Chondrocyte (in vitro differentiated cells): ENCODE measurements at regions not wholly inside any gene's neighbourhood (a gene's known extent, or its start where the extent isn't known, plus 50 kb on each side); places are given as distances from the start of the nearest gene placed in this dataset.
"Not testable (repeated sequence)": the region's sequence is repeated elsewhere in the genome, so short reads cannot be mapped to it uniquely, and the experiment has no call there.

Source experiments
- DNase-seq: peaks from one replicate; pipeline ENCODE4 v3.0.0; 2021; ENCODE audit warnings: mixed read lengths, low spot score
- H3K27ac Mint-ChIP-seq: one replicate; pipeline ENCODE4 v1.8.0; 2021; ENCODE audit warnings: mild to moderate bottlenecking, moderate library complexity, mixed read lengths; ENCODE audit not compliant: unreplicated experiment
- H3K27me3 Mint-ChIP-seq: 2 replicates; pipeline ENCODE4 v1.8.0; 2021; ENCODE audit warnings: low read depth, mixed read lengths
- H3K36me3 Mint-ChIP-seq: 2 replicates; pipeline ENCODE4 v1.8.0; 2021; ENCODE audit warnings: low read depth, mixed read lengths
- H3K4me1 Mint-ChIP-seq: 2 replicates; pipeline ENCODE4 v1.8.0; 2021; ENCODE audit warnings: low read depth, mild to moderate bottlenecking, mixed read lengths
- H3K4me3 Mint-ChIP-seq: one replicate; pipeline ENCODE4 v1.8.0; 2021; ENCODE audit warnings: mild to moderate bottlenecking, moderate library complexity, mixed read lengths; ENCODE audit not compliant: unreplicated experiment
- H3K9me3 Mint-ChIP-seq: 2 replicates; pipeline ENCODE4 v1.8.0; 2021; ENCODE audit warnings: low read depth, mixed read lengths
- TF ChIP-seq, protein P1 (sequence below): fragments of 200-600 bp; sonication (generic); IDR thresholded peaks from 2 replicates; pipeline ENCODE4 v1.5.0; 2021; ENCODE audit warnings: antibody characterized with exemption, mild to moderate bottlenecking, moderate library complexity

DNA sequence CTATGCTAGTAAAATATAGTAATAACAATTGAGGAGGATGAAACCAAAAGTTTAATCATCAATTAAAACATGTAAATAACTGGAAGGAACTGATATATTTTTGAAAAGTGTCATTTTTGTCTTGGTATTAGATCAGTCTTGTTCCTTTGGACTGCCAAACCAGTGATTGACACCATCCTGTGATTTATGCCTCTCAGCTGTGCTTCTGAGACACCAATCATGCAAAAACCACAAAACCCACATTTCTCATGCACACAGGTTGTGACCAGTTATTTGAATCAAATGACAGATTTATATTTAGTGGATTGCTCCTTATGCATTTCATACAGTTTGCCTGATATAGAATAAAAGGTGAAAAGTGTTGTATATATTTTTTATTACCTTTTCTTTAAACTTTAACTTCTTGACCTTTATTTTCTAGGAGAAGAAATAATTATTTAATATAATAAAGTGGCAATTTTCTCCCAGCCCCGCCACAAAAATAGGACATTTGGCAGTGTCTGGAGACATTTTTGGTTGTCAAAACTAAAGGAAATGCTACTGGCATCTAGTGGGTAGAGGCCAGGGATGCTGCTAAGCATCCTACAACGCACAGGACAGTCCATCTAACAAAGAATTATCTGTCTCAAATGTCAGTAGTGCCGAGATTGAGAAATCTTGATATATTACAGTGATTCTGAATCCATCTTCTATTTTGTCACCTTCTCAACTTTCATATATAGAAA, 383.6 kb downstream of the BCKDHB start:
- H3K27me3 Mint-ChIP-seq, result peaks cover 3% of the 10 kb centered on the region
- no peak overlapping the region for H3K4me3 Mint-ChIP-seq
- H3K27ac Mint-ChIP-seq, result no peak overlapping the region
- no peaks in the 10 kb centered on the region for H3K4me1 Mint-ChIP-seq
- peaks cover 2% of the 10 kb centered on the region for H3K36me3 Mint-ChIP-seq
- no peak for DNase-seq
- H3K9me3 Mint-ChIP-seq, result peaks cover 3% of the 10 kb centered on the region
- TF ChIP-seq, protein P1, sequence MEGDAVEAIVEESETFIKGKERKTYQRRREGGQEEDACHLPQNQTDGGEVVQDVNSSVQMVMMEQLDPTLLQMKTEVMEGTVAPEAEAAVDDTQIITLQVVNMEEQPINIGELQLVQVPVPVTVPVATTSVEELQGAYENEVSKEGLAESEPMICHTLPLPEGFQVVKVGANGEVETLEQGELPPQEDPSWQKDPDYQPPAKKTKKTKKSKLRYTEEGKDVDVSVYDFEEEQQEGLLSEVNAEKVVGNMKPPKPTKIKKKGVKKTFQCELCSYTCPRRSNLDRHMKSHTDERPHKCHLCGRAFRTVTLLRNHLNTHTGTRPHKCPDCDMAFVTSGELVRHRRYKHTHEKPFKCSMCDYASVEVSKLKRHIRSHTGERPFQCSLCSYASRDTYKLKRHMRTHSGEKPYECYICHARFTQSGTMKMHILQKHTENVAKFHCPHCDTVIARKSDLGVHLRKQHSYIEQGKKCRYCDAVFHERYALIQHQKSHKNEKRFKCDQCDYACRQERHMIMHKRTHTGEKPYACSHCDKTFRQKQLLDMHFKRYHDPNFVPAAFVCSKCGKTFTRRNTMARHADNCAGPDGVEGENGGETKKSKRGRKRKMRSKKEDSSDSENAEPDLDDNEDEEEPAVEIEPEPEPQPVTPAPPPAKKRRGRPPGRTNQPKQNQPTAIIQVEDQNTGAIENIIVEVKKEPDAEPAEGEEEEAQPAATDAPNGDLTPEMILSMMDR, result no peak

- TF ChIP-seq, protein P1, result no peak
- DNase-seq, result no peak
- Mint-ChIP-seq H3K36me3 (no peaks in the 10 kb centered on the region), H3K4me3 (no peak overlapping the region), H3K9me3 (no peaks in the 10 kb centered on the region), H3K4me1 (no peaks in the 10 kb centered on the region), H3K27me3 (peaks cover 3% of the 10 kb centered on the region), H3K27ac (no peak overlapping the region)
Measured at GRCh38 chr6:80488190-80488589, 381.7 kb downstream of the BCKDHB start.

GRCh38 chr6:80485494-80485893, 379.0 kb downstream of the BCKDHB start:
- H3K9me3 Mint-ChIP-seq, H3K27ac Mint-ChIP-seq, H3K36me3 Mint-ChIP-seq, H3K27me3 Mint-ChIP-seq, H3K4me3 Mint-ChIP-seq, DNase-seq, H3K4me1 Mint-ChIP-seq: not testable (repeated sequence)

GRCh38 chr6:80482056-80482455, 375.6 kb downstream of the BCKDHB start:
- Mint-ChIP-seq H3K4me3 (no peak overlapping the region), H3K27ac (no peak overlapping the region), H3K9me3 (no peaks in the 10 kb centered on the region), H3K4me1 (peaks cover 30% of the 10 kb centered on the region), H3K36me3 (no peaks in the 10 kb centered on the region), H3K27me3 (peaks cover 3% of the 10 kb centered on the region)
- DNase-seq, result no peak
- TF ChIP-seq, protein P1, result no peak

GRCh38 chr6:80480421-80481157, 374.1 kb downstream of the BCKDHB start:
- Mint-ChIP-seq H3K4me1 (peaks cover 36% of the 10 kb centered on the region), H3K36me3 (no peaks in the 10 kb centered on the region), H3K9me3 (no peaks in the 10 kb centered on the region), H3K27me3 (no peaks in the 10 kb centered on the region), H3K4me3 (no peak overlapping the region), H3K27ac (no peak overlapping the region)
- TF ChIP-seq, protein P1, result no peak
- no peak for DNase-seq
